Psoas muscle (tissue), 7 donors: ENCODE measurements at regions not wholly inside any gene's neighbourhood (a gene's known extent, or its start where the extent isn't known, plus 50 kb on each side); places are given as distances from the start of the nearest gene placed in this dataset.

ENCODE experiments used
- ATAC-seq, 4 donors: fragments of 200-7000 bp; cut with Tn5 transposase; one replicate each; pipeline ENCODE4 v1.9.1; 2020; ENCODE audit warnings: moderate library complexity in 3 of 4, mild to moderate bottlenecking in 2 of 4
- DNase-seq, 2 donors: peaks; one replicate each; pipeline ENCODE4 v3.0.0-alpha.2; 2020
- H3K27ac ChIP-seq: fragments of 200-600 bp; one replicate; pipeline ENCODE4 v1.8.0; 2022
- H3K27me3 ChIP-seq, 3 donors: fragments of 200-600 bp in 1 of 3; one replicate each; pipeline versions ENCODE4 v1.6.1 to v1.8.0; 2013 to 2022; ENCODE audit warnings: low read length in 2 of 3, mild to moderate bottlenecking in 2 of 3, moderate library complexity in 1 of 3; ENCODE audit not compliant: insufficient read depth in 3 of 3
- H3K36me3 ChIP-seq, 2 donors: fragments of 200-600 bp in 1 of 2; one replicate each; pipeline versions ENCODE4 v1.6.1 to v1.8.0; 2013 to 2022; ENCODE audit warnings: low read depth in 1 of 2, mild to moderate bottlenecking in 1 of 2, moderate library complexity in 1 of 2; ENCODE audit not compliant: insufficient read depth in 1 of 2
- H3K4me1 ChIP-seq: fragments of 200-600 bp; one replicate; pipeline ENCODE4 v1.8.0; 2022
- H3K4me3 ChIP-seq: fragments of 200-600 bp; one replicate; pipeline ENCODE4 v1.8.0; 2022; ENCODE audit warnings: mild to moderate bottlenecking
- H3K9me3 ChIP-seq: fragments of 200-600 bp; one replicate; pipeline ENCODE4 v1.8.0; 2022
- WGBS, 3 donors: extraction: QIAGEN DNeasy Blood & Tissue Kit; methylation state at CpG; one replicate each; pipeline versions ENCODE4 v1.1.6 to v1.1.7; 2013; 5-methylcytosine and 5-hydroxymethylcytosine counted together
- intact Hi-C, 2 donors: fragments of 100-400 bp; cut with DNase I; formaldehyde crosslinking; loops; one replicate each; pipeline versions ENCODE4 v1.11.0 to v1.14.2; 2022
- TF ChIP-seq, protein P1 (sequence below): fragments of 200-600 bp; IDR thresholded peaks from one replicate; pipeline ENCODE4 v1.8.0; 2022; ENCODE audit warnings: antibody characterized with exemption
- donor health status: healthy with polysubstance abuse.
- donor health status: DM: no; HTN: no; CAD: no; lungs with moderate emphysema.
- donor health status: Bipolar disorder and iron deficiency.
- donor health status: healthy.
- donor health status: DM: yes; HTN: yes; CAD: no.
- donor health status: DM: no; HTN: no; CAD: no.
- donor health status: DM: yes; HTN: yes; CAD: no.

- ATAC-seq (no peak), DNase-seq (no peak)
- no peaks in the 10 kb centered on the region for H3K36me3 ChIP-seq
- no peaks in the 10 kb centered on the region for H3K27me3 ChIP-seq
- TF ChIP-seq, protein P1, sequence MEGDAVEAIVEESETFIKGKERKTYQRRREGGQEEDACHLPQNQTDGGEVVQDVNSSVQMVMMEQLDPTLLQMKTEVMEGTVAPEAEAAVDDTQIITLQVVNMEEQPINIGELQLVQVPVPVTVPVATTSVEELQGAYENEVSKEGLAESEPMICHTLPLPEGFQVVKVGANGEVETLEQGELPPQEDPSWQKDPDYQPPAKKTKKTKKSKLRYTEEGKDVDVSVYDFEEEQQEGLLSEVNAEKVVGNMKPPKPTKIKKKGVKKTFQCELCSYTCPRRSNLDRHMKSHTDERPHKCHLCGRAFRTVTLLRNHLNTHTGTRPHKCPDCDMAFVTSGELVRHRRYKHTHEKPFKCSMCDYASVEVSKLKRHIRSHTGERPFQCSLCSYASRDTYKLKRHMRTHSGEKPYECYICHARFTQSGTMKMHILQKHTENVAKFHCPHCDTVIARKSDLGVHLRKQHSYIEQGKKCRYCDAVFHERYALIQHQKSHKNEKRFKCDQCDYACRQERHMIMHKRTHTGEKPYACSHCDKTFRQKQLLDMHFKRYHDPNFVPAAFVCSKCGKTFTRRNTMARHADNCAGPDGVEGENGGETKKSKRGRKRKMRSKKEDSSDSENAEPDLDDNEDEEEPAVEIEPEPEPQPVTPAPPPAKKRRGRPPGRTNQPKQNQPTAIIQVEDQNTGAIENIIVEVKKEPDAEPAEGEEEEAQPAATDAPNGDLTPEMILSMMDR: no peak
- no peaks in the 10 kb centered on the region for H3K9me3 ChIP-seq
- intact Hi-C loops: no loop called here
- H3K4me1 ChIP-seq: no peaks in the 10 kb centered on the region
- H3K27ac ChIP-seq: no peak overlapping the region
- no peak overlapping the region for H3K4me3 ChIP-seq
- WGBS, 3 donors: 69 to 80% (median 73%) methylated on average over 4 of the region's 4 CpGs
These were observed 521.9 kb downstream of the EPHA4 start for GRCh38 chr2:221050020-221050795.

DNA sequence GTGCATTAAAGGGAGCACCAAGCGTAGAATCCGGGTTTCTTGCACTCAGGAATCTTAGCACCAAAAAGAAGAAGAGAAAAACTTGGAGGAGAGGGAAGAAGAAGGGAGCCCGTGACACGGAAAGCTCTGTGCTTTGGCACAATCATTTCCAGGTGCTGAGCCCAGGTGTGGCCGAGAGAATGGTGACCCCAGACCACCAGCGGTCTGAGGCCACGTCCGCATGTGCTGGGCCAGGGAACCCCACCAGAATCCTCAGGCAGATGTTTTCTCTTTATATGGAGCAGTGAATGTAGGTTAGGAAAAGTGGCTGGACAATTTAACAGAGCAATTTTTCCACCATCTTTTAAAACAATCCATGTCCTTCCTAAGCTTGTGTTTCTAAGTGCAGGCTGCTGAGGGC lies 520.9 kb downstream of the EPHA4 start:
- Histone ChIP-seq H3K4me3 (no peak overlapping the region), H3K27me3 (no peaks in the 10 kb centered on the region), H3K36me3 (no peaks in the 10 kb centered on the region), H3K27ac (no peak overlapping the region), H3K9me3 (no peaks in the 10 kb centered on the region), H3K4me1 (no peaks in the 10 kb centered on the region)
- intact Hi-C loops: no loop called here
- no peak for ATAC-seq
- TF ChIP-seq, protein P1: no peak
- 94 to 97% (median 96%) methylated on average over 8 of the region's 8 CpGs for WGBS, 3 donors
- no peak for DNase-seq

DNA sequence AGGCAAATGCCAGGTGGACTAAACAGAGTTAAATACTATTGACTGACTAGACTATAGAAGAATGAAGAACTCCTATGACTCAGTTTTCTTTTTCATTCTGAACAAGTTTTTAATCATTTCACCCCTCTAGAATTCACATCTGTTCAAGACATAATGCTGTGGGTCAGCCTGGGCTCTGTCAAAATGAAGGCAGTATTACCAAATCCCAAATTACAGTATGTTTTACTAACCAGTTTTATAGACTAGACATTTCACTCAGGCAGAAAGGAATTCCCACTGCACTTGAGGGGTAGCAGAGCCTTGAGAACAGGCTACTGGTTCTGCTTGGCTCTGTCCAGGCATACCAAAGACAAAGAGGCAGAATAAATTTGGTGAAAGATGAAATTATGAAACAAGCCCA lies 511.7 kb downstream of the EPHA4 start:
- TF ChIP-seq, protein P1: no peak
- no peak overlapping the region for H3K4me3 ChIP-seq
- DNase-seq (no peak), ATAC-seq (no peak)
- no peaks in the 10 kb centered on the region for H3K36me3 ChIP-seq
- no peaks in the 10 kb centered on the region for H3K9me3 ChIP-seq
- intact Hi-C loops: no loop called here
- no peak overlapping the region for H3K27ac ChIP-seq
- H3K27me3 ChIP-seq: no peaks in the 10 kb centered on the region
- H3K4me1 ChIP-seq: no peaks in the 10 kb centered on the region

- no peaks in the 10 kb centered on the region for H3K36me3 ChIP-seq
- no peak overlapping the region for H3K4me3 ChIP-seq
- H3K27me3 ChIP-seq: no peaks in the 10 kb centered on the region
- ATAC-seq (no peak), DNase-seq (no peak)
- TF ChIP-seq, protein P1: no peak
- H3K4me1 ChIP-seq: no peaks in the 10 kb centered on the region
- H3K9me3 ChIP-seq: no peaks in the 10 kb centered on the region
- intact Hi-C loops: no loop called here
- WGBS, 3 donors: 86 to 93% (median 87%) methylated on average over 3 of the region's 3 CpGs
- no peak overlapping the region for H3K27ac ChIP-seq
These were observed 508.5 kb downstream of the EPHA4 start for GRCh38 chr2:221063568-221063967.
